H4 (cell line): ENCODE measurements at regions not wholly inside any gene's neighbourhood (a gene's known extent, or its start where the extent isn't known, plus 50 kb on each side); places are given as distances from the start of the nearest gene placed in this dataset.
"Not testable (repeated sequence)": the region's sequence is repeated elsewhere in the genome, so short reads cannot be mapped to it uniquely, and the experiment has no call there.

Experiments used
- DNase-seq: peaks from one replicate; pipeline ENCODE4 v3.0.0-alpha.2; 2015; ENCODE audit warnings: low spot score

DNA sequence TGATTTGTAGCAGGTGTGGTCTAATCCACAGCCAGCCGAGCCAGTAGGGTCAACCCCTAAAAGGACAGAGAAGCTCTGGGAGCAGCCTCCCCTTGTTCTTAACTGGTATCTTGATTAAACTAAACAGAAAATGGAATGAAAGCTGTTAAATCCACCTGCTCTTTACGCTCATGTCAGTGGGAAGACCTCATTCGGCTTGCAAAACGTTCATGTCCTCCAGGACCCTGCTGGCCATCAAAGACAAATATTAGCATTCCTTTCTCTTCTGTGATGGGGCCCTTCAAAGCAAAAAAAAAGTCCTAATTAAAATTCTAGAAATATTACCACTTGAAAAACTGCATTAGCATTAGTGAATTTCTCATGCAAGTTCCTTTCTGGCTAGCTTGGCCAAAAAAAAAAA is 355.0 kb downstream of the ANAPC1 start:
- not testable (repeated sequence) for DNase-seq

DNA sequence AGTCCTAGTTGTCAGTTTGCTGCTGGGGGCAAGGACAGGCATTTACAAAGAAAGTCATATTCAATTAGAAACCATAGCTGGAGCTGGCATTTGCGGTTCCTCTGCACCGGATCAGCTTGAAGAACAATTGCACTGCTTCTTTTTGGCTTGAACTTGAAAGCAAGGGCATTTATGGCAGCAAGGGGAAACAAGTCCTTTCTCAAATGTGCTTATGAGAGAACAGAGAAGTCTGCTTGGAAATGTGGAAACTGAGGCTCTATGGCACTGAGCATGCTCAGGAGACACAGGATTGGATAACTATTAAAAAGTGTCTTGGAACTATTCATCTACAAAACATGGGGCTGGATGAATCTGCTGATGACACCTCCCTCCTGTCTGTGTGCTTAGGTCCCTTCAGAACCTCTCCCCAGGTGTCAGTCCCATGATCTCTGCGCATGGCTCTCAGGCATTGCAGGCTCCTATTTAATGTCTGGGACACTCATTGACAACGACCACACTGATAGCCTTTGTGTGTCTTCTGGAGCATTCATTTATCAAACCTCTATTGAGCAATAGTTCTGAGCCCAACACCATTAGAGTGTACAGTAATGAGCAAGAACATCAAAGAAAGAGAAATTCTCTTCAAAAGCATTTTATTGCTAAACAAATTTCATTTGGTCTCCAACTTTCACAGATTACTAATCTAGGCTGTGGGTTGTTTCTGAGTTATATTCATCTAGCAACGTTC is 353.6 kb downstream of the ANAPC1 start:
- DNase-seq: not testable (repeated sequence)

DNA sequence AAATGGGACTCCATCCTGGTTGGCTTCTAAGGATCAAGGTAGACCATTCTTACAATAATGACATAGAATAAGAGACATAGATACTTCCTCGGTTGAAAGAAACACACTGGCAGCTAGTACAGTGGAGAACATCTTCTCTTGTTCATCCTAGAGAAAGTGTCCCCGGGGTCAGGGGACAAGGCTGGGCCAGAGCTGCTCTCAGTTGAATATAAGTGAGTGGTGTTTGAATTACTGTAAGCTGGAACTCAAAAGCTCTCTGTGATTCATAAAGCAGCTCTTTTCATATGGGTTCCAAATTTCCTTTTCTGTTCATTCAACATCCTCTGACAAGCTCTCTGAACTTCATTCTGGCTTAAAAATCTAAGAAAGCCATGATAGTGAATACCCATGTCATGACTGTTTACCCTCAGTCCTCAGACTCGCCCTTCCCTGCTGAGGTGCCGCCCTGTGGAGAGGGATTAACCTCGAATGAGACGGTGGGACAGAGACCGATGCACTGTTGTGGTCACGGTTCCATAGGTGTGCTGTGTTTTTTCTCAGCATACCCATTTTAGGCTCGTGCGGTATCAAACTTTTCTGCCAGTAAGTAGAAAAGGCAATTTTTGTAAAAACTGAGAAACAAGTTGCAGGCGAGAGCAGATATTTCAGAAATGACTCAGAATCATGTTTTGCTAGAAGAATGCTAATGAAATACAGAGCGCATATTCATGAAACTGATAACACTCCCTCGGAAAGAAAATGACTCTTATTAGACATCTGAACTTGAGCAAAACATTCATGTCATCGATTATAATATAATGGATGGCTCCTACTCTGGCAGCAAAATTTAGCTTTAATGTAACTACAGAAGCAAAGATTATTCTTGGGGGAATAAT is 351.1 kb downstream of the ANAPC1 start:
- DNase-seq: not testable (repeated sequence)

DNA sequence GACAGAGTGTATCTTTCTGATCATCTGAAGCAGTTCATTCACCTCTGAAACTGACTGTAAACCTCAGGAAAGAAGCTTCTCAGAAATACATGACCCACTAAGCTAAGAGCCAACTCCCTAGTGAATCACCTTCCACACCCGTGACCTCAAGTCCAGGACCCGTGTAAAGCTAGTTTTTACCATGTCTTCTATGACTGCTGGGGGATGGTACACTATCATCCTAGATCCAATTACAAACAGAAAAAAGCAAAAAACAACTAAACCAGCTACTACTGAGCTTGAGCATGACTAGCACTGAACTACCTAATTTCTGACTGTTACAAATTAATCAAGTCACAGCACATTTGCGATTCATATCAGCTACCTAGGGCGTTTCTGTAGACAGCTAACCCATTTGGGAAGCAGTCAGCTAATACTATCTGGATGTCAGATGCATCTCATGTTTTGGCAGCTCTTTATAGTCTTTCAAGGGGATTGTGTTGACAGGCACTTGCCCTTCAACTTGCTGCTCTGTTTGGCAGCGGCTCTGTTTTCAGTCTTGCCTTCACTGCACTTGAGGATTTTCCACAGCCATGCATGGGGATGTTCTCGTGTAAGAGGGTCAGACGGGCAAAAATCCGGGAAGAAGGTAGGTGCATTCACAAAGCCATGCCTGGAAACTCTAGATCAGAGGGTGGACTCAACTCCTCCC is 350.3 kb downstream of the ANAPC1 start:
- DNase-seq: not testable (repeated sequence)

DNA sequence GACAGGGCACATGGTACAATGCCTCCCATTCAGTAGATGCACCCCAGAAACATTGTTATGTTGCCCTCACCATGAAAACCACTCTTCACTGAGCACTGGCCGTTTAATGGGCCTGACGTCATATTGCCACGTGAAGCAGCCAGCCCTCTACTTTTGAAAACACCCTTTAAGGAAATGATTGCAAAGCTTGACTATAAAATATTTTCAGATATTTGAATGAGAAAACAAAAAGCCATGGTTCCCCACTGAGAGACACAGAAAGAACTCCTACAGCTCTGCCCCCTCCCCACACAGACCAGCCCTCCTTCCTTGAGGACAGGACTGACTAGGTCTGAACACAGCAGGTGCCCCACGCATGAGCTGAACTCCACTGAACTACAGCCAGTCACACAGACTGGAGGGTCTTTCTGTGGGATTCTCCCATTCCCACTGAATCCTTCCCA is 349.1 kb downstream of the ANAPC1 start:
- DNase-seq: no peak

DNA sequence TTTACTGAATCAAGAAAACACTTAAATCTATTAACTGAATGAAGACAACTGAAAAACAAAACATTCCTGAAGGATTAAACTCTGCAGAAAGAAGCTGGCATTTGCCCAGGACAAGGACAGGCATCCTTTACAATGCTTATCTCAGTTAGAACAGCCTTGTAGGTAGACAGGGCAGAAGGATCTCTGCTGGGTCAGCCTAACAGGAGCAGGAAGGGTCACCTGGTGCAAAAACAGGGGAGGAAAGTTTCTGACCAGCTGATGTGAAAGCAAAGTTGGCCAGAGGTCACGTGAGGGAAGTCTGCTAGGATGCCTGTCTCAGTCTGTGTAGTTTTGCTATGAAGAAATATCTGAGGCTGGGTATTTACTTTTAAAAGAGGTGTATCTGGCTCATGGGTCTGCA is 348.6 kb downstream of the ANAPC1 start:
- no peak for DNase-seq

DNA sequence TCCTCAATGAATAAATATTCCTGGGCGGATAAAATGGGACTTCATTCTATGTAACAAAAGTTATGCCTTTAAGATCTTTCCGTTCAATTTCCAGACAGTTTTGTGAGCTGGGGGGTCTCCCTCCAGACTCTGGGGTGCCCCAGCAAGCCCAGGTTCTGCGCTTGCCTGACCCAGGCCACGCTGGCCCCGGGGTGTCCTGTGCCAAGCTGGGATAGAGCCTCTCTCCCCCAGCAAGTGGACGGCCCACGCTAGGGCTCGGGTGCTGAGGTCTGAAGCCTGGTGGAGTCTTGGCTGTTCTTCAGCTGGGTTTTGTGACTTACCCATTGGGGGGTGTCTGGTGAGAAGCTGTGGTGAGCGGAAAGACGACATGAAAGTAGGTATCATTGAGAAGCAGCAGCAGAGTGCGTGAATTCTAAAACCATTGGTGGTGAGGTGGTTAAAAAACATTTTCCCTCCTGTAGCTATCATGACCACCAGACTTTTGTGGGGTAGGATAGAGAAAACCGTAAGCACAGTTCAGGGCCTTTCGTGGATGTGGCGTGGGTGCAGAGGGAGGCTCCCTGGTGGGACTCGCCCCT is 346.8 kb downstream of the ANAPC1 start:
- DNase-seq: no peak

DNA sequence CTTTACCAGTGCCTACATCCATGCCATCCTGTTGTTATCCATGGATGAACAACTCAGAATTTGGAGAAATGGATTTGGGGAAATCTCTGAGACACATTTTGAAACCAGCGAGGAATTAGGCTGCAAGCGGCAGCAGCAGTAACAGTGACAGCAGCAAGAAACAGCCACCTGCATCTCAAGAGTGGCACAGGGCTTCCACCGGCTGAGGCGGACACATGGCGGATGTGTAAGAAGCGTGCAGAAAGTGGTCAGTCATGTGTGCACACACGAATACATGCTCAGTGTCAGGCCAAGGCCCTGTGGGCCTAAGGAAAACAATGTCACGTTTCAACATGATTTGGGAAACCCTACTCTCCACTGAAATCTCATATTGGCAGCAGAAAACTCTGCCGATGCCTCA is 344.0 kb downstream of the ANAPC1 start:
- DNase-seq: not testable (repeated sequence)

DNA sequence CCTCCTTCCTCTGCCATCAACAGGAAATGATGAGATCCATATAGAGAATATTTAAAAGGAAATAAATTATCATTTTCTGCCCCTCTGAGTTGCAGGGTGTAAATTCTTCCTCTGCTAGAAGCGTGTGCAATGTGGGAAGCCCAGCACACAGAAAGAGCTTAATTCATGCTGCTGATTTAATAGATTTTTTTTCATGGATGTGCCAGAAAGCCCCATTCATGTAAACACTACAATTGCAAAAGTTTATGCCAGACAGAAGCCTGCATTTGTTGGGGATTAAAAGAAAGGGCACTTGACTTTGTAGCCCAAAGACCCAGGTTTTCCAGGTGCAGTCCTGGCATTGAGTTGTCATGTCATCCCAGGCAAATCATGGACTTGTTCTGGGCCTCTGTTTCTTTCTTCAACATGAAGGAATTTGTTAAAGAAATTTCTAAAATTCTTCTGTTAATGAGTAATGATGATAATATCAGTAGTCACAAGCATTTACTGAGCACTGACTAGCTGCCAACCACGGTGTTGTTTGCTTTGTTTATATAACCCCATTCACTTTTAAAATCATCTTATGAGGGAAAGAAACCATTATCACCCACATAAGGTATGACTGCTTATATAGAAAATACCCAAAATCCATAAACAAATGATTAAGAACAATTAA is 341.7 kb downstream of the ANAPC1 start:
- DNase-seq: not testable (repeated sequence)

DNA sequence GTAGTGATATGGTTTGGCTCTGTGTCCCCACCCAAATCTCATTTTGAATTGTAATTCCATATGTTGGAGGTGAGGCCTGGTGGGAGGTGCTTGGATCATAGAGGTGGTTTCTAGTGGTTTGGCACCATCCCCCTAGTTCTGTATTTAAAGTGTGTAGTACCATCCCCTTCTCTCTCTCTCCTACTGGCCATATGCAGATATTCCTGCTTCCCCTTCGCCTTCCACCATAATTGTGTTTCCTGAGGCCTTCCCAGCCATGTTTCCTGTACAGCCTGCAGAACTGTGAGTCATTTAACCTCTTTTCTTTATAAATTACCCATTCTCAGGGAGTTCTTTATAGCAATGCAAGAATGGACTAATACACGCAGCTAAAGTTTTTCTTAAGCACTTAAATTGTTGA is 340.0 kb downstream of the ANAPC1 start:
- DNase-seq: not testable (repeated sequence)

DNA sequence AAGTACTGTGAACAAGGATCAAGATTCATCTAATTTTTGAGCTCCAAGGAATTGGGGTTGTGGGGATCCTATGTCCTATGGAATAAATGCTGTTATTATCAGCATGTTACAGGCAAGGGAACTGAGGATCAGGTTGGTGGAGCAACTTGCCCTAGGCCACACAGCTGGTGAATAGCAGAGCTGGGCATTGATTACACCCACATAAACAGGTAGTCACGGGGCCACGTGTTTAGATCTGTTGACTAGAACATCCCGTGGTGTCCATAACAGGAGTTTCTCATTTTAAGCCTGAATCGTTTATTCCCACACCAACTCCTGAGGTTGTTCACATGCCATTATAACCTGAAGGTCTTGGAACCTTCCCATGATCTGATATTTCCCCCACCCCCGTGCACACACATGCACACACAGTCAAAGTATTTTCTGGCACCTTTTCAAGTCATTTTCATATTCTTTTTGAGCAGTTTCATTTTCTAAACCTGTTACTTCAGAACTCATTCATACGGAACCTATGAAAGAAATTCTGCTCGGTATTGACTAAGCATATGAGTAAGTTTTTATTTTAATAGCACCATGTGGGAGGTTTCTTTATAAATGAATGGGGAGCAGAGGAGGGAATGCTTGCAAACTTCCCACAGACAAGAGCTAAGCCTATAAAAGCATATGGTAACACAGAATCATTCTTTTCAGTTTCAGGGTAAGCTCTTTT is 338.1 kb downstream of the ANAPC1 start:
- not testable (repeated sequence) for DNase-seq

DNA sequence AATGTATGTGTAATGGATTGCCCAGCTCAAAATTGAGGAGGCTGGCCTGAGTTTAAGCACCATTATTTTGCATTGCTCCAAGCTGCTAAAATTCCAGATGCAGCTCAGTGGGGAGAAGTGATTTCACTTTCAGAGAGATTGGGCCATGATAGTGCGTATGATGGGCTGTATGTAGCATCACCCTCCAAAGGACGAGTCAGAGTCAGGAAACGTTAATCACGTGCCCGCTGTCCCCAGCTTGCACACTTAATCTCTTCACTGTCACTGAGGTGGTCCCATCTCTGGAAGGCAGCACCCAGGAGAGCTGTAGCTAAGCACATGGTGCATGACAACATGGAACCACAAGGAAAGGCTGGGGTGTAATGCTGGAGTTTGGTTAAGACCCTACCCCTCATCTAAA is 337.4 kb downstream of the ANAPC1 start:
- DNase-seq: not testable (repeated sequence)

DNA sequence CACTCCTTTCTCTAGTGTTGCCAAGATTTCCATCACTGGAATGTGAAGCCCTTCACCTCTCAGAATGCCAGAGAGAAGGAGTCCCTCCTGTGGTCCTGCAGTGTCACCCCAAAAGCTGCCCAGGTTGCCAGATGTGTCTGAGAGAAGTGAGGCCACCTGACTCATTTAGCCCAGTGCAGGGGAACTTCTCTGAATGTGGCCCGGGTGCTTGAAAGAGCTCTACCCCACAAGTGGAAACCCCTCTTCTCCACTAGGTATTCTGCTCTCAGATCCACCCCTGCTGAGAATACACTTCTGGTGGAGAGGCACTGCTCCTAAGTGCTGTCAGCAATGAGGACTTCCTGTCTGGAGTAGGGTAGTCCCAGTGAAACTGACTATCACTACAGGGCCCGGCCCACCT is 334.8 kb downstream of the ANAPC1 start:
- DNase-seq: not testable (repeated sequence)

DNA sequence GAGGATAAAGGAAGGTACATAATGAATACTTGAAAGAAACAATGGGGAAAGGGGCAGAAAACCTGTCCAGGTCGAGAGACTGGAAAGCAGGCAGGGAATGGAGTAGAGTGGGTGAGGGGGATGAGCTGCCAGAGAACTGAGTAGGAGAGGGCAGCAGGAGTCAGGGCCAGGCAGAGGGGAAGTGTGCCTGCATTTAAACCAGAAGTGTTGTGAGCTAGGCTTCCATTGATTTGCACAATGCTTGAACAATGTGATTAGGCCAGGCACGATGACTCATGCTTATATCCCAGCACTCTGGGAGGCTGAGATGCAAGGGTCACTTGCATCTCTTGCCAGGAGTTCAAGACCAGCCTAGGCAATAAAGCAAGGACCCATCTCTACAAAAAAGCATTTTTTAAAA is 332.6 kb downstream of the ANAPC1 start:
- not testable (repeated sequence) for DNase-seq

DNA sequence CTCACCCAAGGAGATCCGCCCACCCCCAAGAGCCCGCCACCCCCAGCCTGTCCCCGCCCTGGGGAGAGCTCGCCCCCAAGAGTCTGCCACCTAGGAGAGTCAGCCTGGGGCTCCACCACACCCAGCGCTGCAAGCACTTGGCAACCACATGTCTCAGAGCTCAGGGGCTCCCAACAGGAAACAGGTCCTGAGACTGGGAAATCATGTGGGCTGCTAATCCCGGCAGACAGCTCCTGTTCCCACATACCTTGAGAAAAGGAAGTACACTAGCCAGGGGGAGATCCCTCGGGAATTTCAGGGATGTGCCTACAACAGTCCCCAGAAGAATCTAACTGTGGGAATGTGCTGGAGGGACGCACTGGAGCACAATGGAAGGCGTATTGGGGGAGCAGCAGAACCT is 331.4 kb downstream of the ANAPC1 start:
- DNase-seq: not testable (repeated sequence)

DNA sequence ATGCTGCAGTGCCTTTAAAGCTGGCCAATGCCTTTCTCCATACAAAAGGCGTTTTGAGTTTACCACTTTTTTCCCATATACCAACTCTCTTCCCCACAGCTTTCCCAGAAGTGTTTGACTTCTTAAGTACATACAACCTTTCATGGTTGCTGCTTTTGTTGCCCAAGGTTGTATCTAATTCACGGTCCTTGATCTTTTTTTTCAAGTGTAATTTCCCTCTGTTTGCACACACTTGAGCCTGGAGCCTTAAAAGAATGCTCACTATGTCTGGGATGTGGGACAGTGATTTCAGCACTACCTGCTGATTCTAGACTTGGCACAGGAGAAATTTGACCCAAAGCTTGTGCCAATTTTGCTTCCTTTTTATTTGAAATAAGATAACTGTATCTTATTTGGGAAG is 324.7 kb downstream of the ANAPC1 start:
- DNase-seq: not testable (repeated sequence)

DNA sequence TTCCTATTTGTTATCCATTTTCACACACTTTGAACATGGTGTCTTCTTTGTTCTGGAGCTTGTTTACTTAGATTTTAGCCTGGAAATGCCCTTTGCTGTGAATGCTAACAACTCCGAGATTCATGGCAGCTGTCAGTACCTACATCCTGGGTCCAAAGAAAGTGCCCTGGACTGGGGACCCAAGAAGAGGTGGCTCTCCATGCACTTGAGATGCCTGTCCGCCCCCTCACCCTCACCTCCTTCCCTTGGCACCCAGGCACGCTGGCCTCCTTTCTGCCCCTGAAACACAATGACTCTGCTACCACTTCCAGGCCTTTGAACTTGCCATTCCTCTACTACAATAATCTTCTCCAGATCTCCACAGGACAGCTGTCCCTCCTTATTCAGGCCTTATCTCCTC is 324.2 kb downstream of the ANAPC1 start:
- DNase-seq: not testable (repeated sequence)

DNA sequence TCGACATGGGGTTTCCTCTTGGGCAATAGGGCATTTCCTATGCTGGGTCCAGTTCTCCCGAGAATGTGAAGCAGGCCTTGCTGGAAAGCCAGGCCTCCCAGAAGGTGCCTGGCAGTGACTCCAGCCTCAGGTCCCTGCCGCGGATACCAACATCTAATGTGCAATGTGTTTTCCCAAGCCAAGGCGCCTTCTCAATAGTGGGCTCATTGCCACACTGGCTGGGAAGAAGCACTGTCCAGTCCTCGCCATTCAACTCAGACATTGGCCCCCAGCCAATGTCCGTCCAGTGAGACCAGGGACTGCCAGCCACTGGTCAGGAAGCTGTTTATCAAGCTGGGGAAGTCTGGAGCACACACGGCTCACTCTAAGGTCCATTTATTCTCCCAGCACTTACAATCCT is 317.9 kb downstream of the ANAPC1 start:
- DNase-seq: not testable (repeated sequence)

DNA sequence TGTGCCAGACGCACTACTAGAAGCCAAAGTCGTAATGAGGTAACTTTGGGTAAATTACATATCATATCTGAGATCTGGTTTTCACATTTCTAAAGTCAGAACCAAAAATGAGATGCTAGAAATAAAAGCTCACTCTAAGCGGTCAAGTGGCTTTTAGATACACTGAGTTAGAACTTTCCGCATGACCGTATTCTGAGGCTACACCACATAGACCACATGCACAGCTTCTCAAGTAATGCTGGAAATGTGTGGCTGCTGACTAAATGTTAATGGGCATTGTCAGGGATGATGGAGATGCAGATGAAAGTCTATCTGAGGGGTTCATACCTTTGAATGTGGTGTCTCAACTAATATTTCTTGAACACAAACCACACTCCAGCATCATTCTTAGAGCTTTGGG is 316.8 kb downstream of the ANAPC1 start:
- DNase-seq: not testable (repeated sequence)

DNA sequence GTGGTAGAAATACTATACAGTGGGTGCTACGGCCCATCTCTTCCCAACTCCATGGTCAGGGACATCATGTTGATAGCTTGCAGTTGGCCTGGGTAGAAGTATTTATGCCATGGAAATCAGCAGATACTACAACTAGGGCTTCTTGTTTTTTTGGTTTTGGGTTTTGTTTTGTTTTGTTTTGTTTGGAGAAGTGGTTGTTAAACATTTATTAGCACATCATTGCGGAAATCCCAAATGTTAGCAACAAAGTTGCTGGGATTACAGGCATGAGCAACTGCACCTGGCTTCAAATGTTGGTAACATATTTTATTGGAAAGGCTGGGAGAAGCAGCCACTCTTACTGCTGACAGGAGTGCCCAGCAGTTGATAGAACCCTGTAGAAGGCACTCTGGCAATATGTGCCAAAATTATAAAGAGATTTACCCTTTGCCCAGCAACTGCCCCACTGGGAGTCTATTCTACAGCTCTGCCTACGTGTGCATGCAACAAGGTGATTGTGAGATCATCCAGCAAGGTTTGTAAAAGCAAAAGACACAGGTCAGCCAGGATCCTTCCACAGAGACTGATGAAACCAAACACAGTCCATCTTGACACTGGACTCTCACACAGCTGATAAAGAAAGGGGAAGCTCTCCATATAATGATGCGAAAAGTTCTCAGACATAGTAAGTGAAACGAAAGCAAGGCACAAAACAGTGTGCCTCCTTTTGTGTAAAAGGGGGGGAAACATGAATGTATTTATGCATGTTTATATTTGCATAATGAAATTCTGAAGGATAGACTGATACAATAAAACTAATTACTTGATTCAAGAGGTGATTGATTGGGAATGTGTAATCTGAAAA is 314.4 kb downstream of the ANAPC1 start:
- DNase-seq: not testable (repeated sequence)
